RWPE2 (cell line): ENCODE measurements at regions not wholly inside any gene's neighbourhood (a gene's known extent, or its start where the extent isn't known, plus 50 kb on each side); places are given as distances from the start of the nearest gene placed in this dataset.

ENCODE experiments used
- ATAC-seq: fragments of 200-7000 bp; cut with Tn5 transposase; 3 replicates; pipeline ENCODE4 v1.9.1; 2021; ENCODE audit warnings: low read depth
- DNase-seq: peaks from one replicate; pipeline ENCODE4 v3.0.0-alpha.2; 2020; ENCODE audit warnings: low spot score
- H3K27ac ChIP-seq: fragments of 450-650 bp; 2 replicates; pipeline ENCODE4 v1.5.1; 2017; ENCODE audit warnings: mild to moderate bottlenecking; ENCODE audit not compliant: poor library complexity, severe bottlenecking
- H3K27me3 ChIP-seq: fragments of 250-450 bp; sonication (Bioruptor Pico); 2 replicates; pipeline ENCODE4 v1.5.1; 2021; ENCODE audit warnings: mild to moderate bottlenecking, moderate library complexity; ENCODE audit not compliant: insufficient read depth, poor library complexity, severe bottlenecking
- H3K36me3 ChIP-seq: fragments of 250-450 bp; sonication (Bioruptor Pico); 2 replicates; pipeline ENCODE4 v1.5.1; 2020; ENCODE audit warnings: low read depth, mild to moderate bottlenecking, moderate library complexity
- H3K4me1 ChIP-seq: fragments of 250-450 bp; sonication (Bioruptor Pico); 2 replicates; pipeline ENCODE4 v1.5.1; 2021; ENCODE audit warnings: mild to moderate bottlenecking, moderate library complexity; ENCODE audit not compliant: insufficient read depth, poor library complexity, severe bottlenecking
- H3K4me3 ChIP-seq: fragments of 250-450 bp; sonication (Bioruptor Pico); 2 replicates; pipeline ENCODE4 v1.5.1; 2021; ENCODE audit warnings: mild to moderate bottlenecking, moderate library complexity; ENCODE audit not compliant: severe bottlenecking
- H3K9me3 ChIP-seq: fragments of 250-450 bp; sonication (Bioruptor Pico); 2 replicates; pipeline ENCODE4 v1.5.1; 2021; ENCODE audit warnings: mild to moderate bottlenecking, moderate library complexity; ENCODE audit not compliant: severe bottlenecking
- TF ChIP-seq, protein P1 (sequence below): fragments of 450-650 bp; IDR thresholded peaks from one replicate; pipeline ENCODE4 v1.5.1; 2017; ENCODE audit warnings: mild to moderate bottlenecking, moderate library complexity; ENCODE audit not compliant: poor library complexity, severe bottlenecking

DNA sequence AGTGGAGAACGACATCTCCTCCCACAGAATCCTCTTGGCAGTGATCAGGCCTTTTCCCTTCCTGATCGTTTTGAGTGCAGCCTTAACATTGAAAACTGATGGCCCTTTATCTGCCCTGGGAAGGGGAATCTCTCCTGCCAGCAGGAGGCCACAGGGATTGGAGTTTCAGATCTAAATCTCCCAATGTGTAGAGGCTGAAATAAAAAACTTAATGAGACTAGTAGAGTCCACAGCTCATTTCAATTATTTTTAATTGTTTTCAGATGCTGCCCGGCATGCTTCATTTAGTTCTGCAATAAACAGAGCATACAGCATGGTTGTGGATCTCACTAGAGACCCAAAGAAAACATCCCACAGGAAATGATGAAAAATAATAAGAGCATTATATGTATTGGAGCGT lies 662.2 kb upstream of the HS3ST5 start:
- Histone ChIP-seq H3K9me3 (no peaks in the 10 kb centered on the region), H3K4me3 (no peak overlapping the region), H3K4me1 (no peaks in the 10 kb centered on the region), H3K36me3 (no peaks in the 10 kb centered on the region), H3K27me3 (no peaks in the 10 kb centered on the region), H3K27ac (no peak overlapping the region)
- ATAC-seq (no peak), DNase-seq (no peak)
- TF ChIP-seq, protein P1, sequence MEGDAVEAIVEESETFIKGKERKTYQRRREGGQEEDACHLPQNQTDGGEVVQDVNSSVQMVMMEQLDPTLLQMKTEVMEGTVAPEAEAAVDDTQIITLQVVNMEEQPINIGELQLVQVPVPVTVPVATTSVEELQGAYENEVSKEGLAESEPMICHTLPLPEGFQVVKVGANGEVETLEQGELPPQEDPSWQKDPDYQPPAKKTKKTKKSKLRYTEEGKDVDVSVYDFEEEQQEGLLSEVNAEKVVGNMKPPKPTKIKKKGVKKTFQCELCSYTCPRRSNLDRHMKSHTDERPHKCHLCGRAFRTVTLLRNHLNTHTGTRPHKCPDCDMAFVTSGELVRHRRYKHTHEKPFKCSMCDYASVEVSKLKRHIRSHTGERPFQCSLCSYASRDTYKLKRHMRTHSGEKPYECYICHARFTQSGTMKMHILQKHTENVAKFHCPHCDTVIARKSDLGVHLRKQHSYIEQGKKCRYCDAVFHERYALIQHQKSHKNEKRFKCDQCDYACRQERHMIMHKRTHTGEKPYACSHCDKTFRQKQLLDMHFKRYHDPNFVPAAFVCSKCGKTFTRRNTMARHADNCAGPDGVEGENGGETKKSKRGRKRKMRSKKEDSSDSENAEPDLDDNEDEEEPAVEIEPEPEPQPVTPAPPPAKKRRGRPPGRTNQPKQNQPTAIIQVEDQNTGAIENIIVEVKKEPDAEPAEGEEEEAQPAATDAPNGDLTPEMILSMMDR = no peak

DNA sequence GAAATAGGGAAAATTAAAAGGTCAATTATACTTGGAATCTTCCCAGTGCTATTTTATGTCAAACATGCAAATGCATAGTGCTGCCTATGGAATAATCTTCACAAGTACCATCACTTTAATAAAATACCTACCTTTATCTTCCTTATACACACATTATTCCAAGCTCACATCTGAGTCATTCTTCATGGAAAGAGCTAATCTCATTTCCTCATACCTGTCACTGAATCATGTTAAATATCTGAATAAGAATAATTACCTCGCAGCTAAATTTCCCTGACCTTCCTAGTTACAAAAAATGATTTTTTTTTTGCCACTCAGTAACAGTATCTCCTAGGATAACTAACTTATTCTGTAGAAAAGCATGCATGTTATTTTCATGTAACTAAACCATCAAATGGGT lies 661.4 kb upstream of the HS3ST5 start:
- DNase-seq (no peak), ATAC-seq (no peak)
- Histone ChIP-seq H3K4me1 (no peaks in the 10 kb centered on the region), H3K27ac (no peak overlapping the region), H3K36me3 (no peaks in the 10 kb centered on the region), H3K9me3 (no peaks in the 10 kb centered on the region), H3K4me3 (no peak overlapping the region), H3K27me3 (no peaks in the 10 kb centered on the region)
- TF ChIP-seq, protein P1 = no peak

DNA sequence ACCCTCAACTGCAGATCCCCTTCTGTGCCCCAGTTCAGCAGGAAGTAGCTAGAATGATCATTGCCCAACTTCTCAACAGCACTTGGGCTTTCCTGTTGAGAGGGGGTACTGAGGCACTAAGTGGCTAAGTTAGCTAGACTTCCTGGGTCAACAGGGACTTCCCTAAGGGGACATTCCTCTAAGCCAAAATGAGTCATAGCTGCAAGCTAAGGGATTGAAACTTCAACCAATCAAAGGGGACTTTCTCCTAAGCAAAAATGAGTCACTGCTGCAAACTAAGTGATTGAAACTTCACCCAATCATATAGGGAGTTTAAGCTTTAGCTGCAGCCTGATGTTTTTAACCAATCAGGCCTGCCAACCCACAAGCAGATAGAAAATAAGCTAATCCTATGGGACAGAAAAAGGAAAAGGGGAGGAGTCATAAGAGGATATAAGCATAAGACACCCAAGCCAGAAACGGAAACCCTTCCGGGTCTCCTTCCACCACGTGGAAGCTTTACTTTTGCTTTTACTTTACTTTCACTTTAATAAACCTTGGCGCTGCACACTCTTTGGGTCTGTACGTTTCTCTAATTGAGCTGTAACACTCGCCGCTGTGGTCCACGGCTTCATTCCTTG lies 659.0 kb upstream of the HS3ST5 start:
- Histone ChIP-seq H3K4me3 (no peak overlapping the region), H3K27ac (no peak overlapping the region), H3K9me3 (no peaks in the 10 kb centered on the region), H3K4me1 (no peaks in the 10 kb centered on the region), H3K36me3 (no peaks in the 10 kb centered on the region), H3K27me3 (no peaks in the 10 kb centered on the region)
- TF ChIP-seq, protein P1 = no peak
- ATAC-seq (no peak), DNase-seq (no peak)

DNA sequence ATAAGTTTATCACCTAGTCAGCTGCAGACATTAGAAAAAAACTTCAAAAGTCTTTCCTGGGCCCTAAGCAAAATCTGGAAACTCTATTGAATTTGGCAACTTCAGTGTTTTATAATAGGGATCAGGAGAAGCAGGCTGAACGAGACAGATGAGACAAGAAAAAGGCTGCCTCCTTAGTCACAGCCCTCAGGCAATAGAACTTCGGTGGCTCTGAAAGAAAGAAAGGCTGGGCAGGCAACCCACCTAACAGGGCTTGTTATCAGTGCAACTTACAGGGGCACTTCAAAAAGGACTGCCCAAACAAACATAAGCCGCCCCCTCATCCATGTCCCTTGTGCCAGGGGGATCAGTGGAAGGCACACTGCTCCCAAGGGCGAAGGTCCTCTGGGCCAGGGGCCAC lies 657.9 kb upstream of the HS3ST5 start:
- Histone ChIP-seq H3K27ac (no peak overlapping the region), H3K36me3 (no peaks in the 10 kb centered on the region), H3K4me3 (no peak overlapping the region), H3K9me3 (no peaks in the 10 kb centered on the region), H3K4me1 (no peaks in the 10 kb centered on the region), H3K27me3 (no peaks in the 10 kb centered on the region)
- TF ChIP-seq, protein P1 = no peak
- ATAC-seq = no peak
- no peak for DNase-seq

DNA sequence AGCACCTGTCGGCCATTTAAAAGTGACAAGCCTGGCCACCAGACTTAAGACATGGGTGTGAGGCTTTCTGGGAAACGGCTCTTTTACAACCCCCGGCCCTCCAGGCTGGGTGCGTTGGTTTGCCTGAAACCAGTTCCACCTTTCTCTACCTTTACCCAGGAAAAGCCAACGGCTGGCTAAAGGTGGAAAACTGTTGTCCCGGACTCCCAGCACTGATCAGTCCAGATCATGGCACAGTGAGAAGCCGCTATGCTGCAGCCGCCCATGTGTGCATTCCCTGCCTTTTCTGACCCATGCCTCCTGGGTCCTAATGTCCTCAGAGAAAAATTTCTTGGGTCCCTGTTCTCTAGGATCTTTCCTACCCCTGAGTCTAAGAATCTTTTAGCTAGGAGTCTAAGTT lies 655.7 kb upstream of the HS3ST5 start:
- DNase-seq (no peak), ATAC-seq (no peak)
- no peaks in the 10 kb centered on the region for H3K36me3 ChIP-seq
- TF ChIP-seq, protein P1 = no peak
- H3K27me3 ChIP-seq = no peaks in the 10 kb centered on the region
- H3K4me1 ChIP-seq = no peaks in the 10 kb centered on the region
- no peaks in the 10 kb centered on the region for H3K9me3 ChIP-seq
- no peak overlapping the region for H3K4me3 ChIP-seq
- H3K27ac ChIP-seq = no peak overlapping the region
